Limb (tissue), 2 donors: ENCODE measurements at regions not wholly inside any gene's neighbourhood (a gene's known extent, or its start where the extent isn't known, plus 50 kb on each side); places are given as distances from the start of the nearest gene placed in this dataset.
"Not testable (repeated sequence)": the region's sequence is repeated elsewhere in the genome, so short reads cannot be mapped to it uniquely, and the experiment has no call there.

Experiments used
- DNase-seq, 2 donors: peaks; one replicate each; pipeline ENCODE4 v3.0.0-alpha.2; 2016; ENCODE audit errors: extremely low spot score in 2 of 2

DNA sequence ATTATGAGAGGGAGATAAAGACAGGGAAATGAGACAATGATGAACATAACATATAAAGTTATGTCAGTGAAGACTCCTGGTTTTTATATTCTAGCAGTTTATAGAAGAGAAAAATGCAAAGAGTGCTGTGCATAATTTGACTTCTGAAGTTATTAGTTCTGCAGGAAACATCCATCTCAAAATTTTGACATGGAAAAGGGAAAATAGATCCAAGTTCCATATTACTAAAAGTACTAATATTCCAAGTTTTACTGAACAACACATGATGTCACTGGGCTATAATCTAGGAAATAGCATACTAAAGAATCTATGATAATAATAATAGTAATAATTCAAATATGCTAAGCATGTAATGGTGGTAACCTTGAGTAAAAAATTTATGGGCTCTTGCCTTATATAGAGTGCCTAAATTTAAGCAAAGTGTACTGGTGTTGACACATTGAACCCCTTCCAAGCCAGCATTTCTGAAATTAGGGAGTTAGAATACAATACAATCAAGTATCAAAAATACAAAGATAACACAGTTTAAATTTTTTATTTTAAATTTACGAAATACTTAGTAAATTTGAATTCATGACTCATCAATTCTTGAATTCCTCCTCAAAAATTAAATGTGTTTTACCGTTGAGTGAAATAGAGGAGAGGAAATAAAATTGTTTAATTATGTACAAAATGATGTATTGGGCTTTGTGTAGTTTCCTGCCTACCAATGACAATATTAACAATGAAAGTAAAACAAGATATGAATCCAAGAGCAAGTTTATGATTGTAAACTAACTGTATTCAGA lies 102.8 kb upstream of the KCND2 start:
- no peak for DNase-seq

DNA sequence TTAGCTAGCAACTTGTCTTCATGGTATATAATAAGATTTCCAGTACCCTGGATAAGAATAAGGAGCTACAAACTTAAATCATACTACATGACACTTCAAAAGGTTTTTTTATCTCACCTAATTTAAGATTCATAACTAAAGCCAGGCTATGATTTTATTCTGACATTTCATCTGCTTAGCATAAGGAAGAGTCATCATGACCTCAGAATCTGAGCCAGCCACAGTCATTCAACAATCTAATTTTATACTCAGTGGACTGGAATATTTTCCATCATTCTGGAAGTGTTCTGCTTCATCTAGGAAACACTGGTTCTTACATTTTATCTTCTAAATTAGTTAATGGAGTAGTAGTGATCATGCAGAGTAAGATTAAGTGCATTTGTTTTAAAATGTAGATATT lies 102.1 kb upstream of the KCND2 start:
- peak in 1 of 2 donors; percentile 23 for DNase-seq

DNA sequence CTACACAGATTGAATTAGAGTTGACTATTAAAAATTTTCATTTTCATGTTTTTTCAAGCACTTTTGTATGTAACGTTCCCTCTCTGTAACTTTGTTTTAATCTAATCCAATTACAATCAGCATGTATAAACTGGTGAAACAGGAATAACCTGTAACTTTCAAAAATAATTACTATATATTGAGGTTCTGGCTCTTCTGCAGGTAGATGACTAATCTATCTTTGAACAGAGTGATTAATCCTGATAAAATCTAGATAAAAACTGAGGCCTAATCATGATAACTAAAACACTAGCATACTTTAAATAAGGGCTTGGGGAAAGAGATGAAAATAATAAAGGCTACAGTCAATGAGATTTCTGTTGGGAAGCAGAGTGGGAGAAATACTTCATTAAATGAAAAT lies 101.6 kb upstream of the KCND2 start:
- no peak for DNase-seq

DNA sequence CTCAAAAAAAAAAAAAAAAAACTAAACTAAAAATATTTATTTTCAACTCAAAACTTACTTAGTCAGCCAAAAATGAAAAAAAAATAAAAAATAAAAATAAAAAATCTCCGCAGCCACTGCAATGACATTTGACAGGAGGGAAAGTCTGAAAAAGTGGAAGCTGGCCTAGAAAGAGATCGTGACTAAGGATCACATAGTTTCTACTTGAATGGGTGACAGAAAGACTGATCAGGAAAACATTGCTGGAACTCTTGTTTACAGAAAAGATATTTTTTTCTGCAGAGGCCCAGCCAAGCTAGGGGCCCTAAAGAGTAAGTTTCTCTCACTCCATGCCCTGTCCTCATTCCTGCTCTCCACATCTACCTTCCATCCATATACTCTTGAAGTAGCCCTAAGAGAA lies 92.8 kb upstream of the KCND2 start:
- DNase-seq, result no peak

DNA sequence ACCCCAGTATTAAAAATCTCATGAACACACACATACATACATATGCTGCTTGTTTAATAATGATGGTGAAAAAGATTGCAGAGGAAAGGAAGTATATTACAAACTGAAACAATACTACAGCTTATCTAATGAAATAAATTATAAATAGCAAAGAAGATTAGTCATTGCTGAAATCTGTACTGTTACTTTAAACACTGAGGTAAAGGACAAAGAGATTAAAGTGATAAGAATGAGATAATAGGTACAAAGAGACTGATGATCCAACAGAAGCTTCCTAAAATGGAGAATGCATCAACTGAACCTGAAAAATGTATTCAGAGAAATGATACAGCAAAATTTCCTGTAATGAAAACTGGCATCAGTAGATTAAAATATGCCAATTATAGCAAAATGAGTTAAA lies 91.5 kb upstream of the KCND2 start:
- DNase-seq, result no peak

DNA sequence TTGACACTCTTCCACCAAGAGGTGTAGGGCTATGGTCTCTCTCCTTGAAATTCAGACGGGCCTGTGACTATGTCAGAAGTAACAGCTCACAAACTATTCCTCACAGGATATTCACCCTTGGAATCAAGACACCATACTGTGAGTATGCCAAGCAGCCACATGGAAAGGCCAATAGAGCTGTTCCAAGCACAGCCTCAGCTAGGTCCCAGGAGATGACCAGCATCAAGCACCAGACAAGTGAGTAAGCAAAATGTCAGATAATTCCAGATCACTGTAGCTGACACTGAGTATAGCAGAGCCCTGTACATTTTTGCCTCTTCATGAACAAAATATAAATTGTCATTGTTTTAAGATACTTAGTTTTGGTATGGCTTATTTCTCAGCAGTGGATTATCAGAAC lies 88.1 kb upstream of the KCND2 start:
- no peak for DNase-seq

DNA sequence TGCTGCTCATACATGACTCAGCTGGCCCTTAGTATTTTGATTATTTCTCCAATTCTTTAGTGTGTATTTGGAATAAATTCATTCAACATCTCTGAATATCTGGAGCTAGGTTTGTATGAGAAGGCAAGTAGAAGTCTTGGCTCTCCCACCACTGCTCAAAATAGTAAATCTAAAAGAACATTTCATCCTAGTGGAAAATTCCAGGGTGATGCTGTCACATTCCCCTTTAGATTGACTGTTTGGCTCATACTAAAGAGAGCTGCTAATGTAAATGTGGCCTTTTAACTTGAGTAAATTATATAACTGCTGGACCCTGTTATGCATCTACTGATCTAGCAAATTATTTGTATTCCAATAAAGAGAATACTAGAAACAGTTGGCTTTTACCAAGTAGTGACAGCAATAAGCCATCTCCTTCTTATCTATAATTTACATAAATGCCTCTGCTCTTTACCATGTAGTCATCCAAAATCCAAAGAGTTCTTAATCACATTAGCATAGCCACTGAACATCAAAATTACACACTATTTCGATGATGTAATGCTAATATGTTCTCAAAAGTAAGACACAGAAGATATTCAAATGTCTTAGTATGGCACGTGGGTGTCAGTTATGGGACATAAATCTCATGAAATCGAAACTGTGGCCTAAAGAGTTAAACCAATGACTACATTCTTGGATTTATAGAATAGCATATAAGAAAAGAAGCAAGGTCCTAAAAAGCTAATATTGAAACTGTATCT lies 86.9 kb upstream of the KCND2 start:
- no peak for DNase-seq

DNA sequence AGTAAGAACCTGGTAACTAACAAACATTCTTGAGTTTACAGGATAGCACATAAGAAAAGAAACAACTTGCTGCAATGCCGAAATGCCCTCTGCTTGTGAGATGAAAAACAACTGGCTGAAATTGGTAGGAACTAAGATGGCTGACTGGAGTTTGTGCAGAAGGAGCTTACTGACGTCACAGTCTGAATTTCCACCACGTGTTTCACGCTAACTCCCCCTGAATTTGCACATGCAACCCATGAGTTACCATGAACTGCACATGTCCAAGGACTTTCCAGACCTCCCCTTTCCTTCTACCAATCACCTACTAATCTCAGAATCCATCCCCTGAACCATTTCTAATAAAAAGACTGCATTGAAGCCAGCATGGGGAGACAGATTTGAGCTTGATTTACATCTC lies 86.3 kb upstream of the KCND2 start:
- no peak for DNase-seq

DNA sequence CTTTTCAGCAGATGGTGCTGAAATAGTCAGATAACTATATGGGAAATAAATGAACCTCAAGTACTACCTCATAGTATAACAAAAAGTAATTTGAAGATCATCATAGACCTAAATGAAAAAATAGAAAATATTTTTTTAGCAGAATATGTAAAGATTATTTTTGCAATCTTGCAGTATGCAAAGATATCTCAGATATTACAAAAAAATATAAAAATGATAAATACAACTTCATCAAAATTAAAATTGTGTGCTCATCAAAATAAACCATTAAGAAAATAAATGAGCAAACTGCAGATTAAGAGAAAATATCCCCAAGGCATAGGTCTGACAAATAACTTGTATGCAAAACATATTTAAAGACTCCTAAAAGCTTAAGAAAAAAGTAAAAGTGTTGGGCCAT lies 83.4 kb upstream of the KCND2 start:
- DNase-seq, result no peak

DNA sequence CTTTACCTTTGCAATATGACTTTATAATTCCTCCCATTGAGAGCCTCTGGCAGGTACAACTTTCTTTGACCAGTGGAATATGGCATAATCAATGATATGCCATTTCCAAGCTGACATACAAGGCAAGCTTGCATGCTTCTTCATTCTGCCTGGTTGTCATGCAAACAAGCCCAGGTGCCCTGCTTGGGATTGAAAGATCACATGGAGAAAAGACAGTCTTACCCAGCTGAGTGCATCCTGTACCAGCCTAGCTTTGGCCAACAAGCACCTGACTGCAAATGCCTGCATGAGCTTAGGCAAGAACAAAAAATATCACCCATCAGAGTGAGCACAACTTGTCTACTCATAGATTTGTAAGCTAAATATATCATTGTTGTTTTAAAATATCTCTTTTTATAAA lies 82.9 kb upstream of the KCND2 start:
- no peak for DNase-seq

DNA sequence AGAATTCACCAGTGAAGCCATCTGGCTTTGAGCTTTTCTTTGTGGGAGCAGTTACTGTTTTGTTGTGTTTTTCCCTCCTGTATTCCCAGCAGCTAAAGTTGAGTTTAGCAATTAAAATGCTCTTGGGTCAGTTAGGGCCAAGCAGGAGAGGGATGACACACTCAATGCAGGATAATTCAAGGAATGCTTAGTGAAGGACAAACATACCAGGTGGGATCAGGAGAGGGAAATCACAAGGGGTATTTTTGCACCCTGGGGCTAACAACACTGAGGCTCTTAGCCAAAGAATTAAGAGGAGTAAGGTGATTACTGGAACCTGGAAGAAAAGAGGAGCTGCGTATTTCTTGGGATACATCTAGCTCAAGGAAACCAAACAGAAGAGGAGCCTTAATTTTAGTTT lies 82.4 kb upstream of the KCND2 start:
- no peak for DNase-seq

DNA sequence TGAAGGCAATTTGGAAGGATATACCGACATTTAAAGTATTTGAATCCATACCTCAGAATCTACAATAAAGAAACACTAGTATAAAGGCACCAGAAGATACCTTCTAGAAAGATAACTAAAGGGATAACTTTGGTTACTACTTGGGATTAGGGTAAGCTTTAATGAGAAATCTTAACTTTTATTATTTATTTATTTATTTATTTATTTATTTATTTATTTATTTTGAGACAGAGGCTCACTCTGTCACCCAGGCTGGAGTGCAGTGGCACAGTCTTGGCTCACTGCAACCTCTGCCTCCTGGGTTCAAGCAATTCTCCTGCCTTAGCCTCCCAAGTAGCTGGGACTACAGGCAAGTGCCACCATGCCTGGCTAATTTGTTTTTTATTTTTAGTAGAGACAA lies 81.6 kb upstream of the KCND2 start:
- DNase-seq, result not testable (repeated sequence)

DNA sequence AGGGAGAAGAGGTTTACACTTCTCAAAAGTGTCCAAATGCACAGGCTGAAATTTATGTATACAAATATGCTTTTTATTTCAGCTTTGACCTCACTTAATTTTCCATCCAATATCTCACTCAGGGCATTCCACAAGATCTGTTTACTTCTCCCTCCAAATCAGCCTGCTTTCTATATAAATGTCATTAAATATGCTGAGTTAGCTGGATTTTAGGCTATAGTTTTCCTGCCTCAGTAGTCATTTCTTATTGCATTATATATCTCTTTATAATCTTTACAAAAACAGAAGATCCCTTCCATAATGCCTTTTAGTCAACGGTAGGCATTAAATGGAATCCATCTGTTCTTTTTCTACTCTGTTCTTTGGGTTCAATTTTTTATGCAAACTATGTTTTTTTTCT lies 71.7 kb upstream of the KCND2 start:
- DNase-seq, result no peak

DNA sequence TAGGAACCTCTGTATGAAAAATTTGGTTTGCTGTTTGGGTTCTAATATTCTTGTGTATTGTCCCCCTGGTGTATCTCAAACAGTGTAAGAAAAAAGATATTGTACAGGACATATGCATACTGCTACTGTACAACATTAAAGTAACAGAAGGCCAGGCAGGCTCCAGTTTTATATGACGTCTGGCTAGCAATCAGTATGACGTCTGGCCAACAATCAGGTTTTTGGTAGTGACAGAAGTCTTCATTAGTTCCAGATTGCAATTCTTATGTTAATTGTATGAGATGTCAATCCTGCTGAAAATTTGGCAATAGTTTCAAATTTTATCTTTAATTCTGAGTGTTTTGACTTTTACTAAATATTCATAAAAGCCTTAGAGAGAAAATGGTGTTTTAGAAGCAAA lies 67.9 kb upstream of the KCND2 start:
- no peak for DNase-seq

DNA sequence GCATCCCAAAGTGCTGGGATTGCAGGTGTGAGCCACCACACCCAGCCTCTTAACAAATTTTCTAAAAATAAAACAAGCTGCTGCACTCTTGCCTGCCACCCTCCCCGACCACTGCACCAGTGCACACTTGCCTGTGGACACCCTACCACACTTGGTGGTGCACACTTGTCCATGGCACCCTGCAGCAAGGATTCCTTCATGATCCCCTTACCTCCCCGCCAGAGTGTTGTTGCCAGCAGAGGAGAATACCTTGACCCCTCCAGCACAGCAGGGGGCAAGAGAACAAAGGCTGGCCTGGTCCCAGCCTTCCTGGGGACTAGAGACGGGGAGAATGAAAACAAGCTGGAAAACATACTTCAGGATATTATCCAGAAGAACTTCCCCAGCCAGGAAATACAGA lies 65.9 kb upstream of the KCND2 start:
- DNase-seq, result no peak

DNA sequence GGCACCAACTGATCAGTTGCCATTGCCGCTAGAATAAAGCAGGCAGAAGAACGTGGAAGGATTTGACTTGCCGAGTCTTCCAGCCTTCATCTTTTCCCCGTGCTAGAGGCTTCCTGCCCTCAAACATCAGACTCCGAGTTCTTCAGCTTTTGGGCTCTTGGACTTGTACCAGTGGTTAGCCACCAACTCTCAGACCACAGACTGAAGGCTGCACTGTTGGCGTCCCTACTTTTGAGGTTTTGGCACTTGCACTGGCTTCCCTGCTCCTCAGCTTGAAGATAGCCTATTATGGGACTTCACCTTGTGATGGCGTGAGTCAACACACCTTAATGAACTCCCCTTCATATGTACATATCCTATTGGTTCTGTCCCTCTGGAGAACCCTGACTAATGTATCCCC lies 57.3 kb upstream of the KCND2 start:
- DNase-seq, result no peak

DNA sequence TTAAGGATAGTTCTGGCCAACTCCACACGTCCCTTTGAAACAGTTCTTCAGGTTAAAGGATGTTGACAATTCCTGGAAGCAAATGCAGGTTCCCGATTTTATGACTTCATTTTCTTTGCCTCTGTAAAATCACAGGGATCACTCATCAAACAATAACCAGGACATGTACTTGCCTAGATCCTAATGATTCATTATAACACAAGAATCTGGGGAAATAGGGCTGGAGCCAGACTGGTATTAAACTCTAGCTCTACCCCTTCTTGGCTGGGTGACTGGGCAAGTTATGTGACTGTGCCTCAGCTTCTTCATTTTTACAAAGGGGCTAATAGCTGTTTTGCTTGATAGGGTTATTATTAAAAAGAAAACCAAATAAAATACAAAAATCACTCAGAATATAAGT lies 56.0 kb upstream of the KCND2 start:
- no peak for DNase-seq

DNA sequence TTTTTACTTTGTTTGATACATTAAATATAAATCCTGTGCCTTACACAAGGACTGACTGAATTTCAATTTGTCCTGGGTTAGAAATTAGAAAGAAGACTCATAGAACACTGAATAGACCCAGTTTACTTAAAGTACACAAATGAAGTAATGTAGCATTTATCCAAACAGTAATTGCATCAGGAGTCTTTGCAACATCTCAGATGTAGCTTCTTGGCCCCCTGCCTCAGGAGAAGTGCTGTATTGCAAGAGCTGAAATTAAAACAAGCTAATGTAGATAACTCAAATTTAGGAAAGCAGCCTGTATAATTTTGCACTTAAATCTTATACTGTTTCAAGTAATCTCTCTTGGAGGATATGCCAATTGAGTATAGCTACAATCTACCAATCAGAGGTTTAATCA lies 54.3 kb upstream of the KCND2 start:
- no peak for DNase-seq

DNA sequence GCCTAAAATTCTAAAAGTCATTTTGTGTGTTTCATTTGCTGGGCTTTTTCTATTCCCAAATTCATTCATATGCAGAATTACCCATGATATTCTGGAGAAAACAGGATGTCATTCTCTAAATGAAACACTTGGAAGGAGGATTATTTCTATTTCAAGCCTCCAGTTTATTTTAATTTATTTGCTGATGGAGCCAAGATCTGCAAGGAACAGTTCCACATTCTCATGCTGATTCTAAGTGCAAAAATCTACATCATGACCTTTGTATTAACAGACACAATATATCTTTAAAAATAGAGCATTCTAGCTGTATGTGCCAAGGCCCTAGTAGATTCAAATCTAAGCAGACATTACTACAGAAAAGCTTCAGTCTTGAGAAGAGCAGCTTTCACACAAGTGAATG lies 51.3 kb upstream of the KCND2 start:
- no peak for DNase-seq
